Activated B cell treated with CpG ODN at 0.5 μM for 24 hours (primary cell): ENCODE measurements at regions not wholly inside any gene's neighbourhood (a gene's known extent, or its start where the extent isn't known, plus 50 kb on each side); places are given as distances from the start of the nearest gene placed in this dataset.

ENCODE experiments used
- ATAC-seq: fragments of 200-7000 bp; cut with Tn5 transposase; one replicate; pipeline ENCODE4 v1.10.0; 2021; ENCODE audit warnings: low read depth, mild to moderate bottlenecking, moderate library complexity
- CTCF ChIA-PET: fragments of 350-600 bp; sonication (Branson Sonifier 250); formaldehyde crosslinking; loops from one replicate; lab custom pipeline; 2021; ENCODE audit warnings: antibody characterized with exemption; lab: Charles Lee
- POLR2A ChIA-PET: fragments of 350-600 bp; sonication (Branson Sonifier 250); formaldehyde crosslinking; loops from one replicate; lab custom pipeline; 2021; ENCODE audit warnings: antibody characterized with exemption; lab: Charles Lee
- DNase-seq: peaks from one replicate; pipeline ENCODE4 v3.0.0; 2022
- H3K27ac Mint-ChIP-seq: one replicate; pipeline ENCODE4 v1.8.0; 2020; ENCODE audit warnings: mixed read lengths
- H3K27me3 Mint-ChIP-seq: one replicate; pipeline ENCODE4 v1.8.0; 2021; ENCODE audit warnings: mixed read lengths
- H3K36me3 Mint-ChIP-seq: one replicate; pipeline ENCODE4 v1.8.0; 2021; ENCODE audit warnings: low read depth, mixed read lengths
- H3K4me1 Mint-ChIP-seq: one replicate; pipeline ENCODE4 v1.8.0; 2021; ENCODE audit warnings: mixed read lengths
- H3K4me3 Mint-ChIP-seq: one replicate; pipeline ENCODE4 v1.8.0; 2020; ENCODE audit warnings: mild to moderate bottlenecking, mixed read lengths
- H3K9me3 Mint-ChIP-seq: one replicate; pipeline ENCODE4 v1.8.0; 2020; ENCODE audit warnings: mixed read lengths
- CTCF ChIP-seq: fragments of 200-600 bp; IDR thresholded peaks from one replicate; pipeline ENCODE4 v1.8.0; 2022; ENCODE audit warnings: antibody characterized with exemption, mild to moderate bottlenecking
- intact Hi-C: fragments of 100-400 bp; cut with micrococcal nuclease; formaldehyde crosslinking; loops from one replicate; pipeline ENCODE4 v1.15.1; 2024

- H3K36me3 Mint-ChIP-seq: no peaks in the 10 kb centered on the region
- H3K9me3 Mint-ChIP-seq: no peaks in the 10 kb centered on the region
- no peak for TF ChIP-seq CTCF
- POLR2A ChIA-PET: no interaction called here
- no peak for DNase-seq
- intact Hi-C loops: loop anchor here (5.0 kb wide), 1 partner anchor 188 kb away; no protein-coding TSS in a partner anchor
- H3K4me1 Mint-ChIP-seq: no peaks in the 10 kb centered on the region
- H3K27ac Mint-ChIP-seq: no peak overlapping the region
- no peak for ATAC-seq
- H3K27me3 Mint-ChIP-seq: no peaks in the 10 kb centered on the region
- CTCF ChIA-PET: interaction anchor here (1.0 to 4.2 kb wide), 2 partner anchors 8 to 1452 kb away, joined by 4 to 52 read pairs; no protein-coding TSS in a partner anchor
- H3K4me3 Mint-ChIP-seq: no peak overlapping the region
Measured at GRCh38 chr2:151049746-151050145, 211.9 kb downstream of the RBM43 start.

GRCh38 chr2:151048331-151049054 lies 213.2 kb downstream of the RBM43 start:
- Mint-ChIP-seq H3K9me3 (no peaks in the 10 kb centered on the region), H3K4me3 (no peak overlapping the region), H3K27me3 (peaks cover 2% of the 10 kb centered on the region), H3K36me3 (no peaks in the 10 kb centered on the region), H3K4me1 (no peaks in the 10 kb centered on the region), H3K27ac (no peak overlapping the region)
- no peak for ATAC-seq
- ChIA-PET POLR2A (no interaction called here), CTCF (no interaction called here)
- TF ChIP-seq CTCF: no peak
- intact Hi-C loops: no loop called here
- no peak for DNase-seq

- ChIA-PET CTCF (interaction anchor here (1.1 kb wide), 1 partner anchor 11 kb away, joined by 4 read pairs; no protein-coding TSS in a partner anchor), POLR2A (no interaction called here)
- Mint-ChIP-seq H3K36me3 (no peaks in the 10 kb centered on the region), H3K4me1 (no peaks in the 10 kb centered on the region), H3K4me3 (no peak overlapping the region), H3K27me3 (peaks cover 4% of the 10 kb centered on the region), H3K9me3 (no peaks in the 10 kb centered on the region), H3K27ac (no peak overlapping the region)
- DNase-seq (no peak), ATAC-seq (no peak)
- intact Hi-C loops: no loop called here
- TF ChIP-seq CTCF: no peak
Measured at GRCh38 chr2:151043484-151043883, 218.2 kb downstream of the RBM43 start.

- no peaks in the 10 kb centered on the region for H3K9me3 Mint-ChIP-seq
Measured at GRCh38 chr2:151042964-151043363, 218.7 kb downstream of the RBM43 start.

More at GRCh38 chr2:151042964-151043363, 218.7 kb downstream of the RBM43 start:
- TF ChIP-seq CTCF: no peak
- CTCF ChIA-PET: no interaction called here
- H3K36me3 Mint-ChIP-seq: no peaks in the 10 kb centered on the region
- intact Hi-C loops: no loop called here
- H3K4me1 Mint-ChIP-seq: no peaks in the 10 kb centered on the region
- H3K27ac Mint-ChIP-seq: no peak overlapping the region
- POLR2A ChIA-PET: no interaction called here
- H3K4me3 Mint-ChIP-seq: no peak overlapping the region
- ATAC-seq (no peak), DNase-seq (no peak)
- peaks cover 4% of the 10 kb centered on the region for H3K27me3 Mint-ChIP-seq
